H1 (cell line): ENCODE measurements at regions not wholly inside any gene's neighbourhood (a gene's known extent, or its start where the extent isn't known, plus 50 kb on each side); places are given as distances from the start of the nearest gene placed in this dataset.

Experiments
- CTCF ChIA-PET: fragments of 300-600 bp; sonication (Branson Sonifier 250); formaldehyde crosslinking; loops from one replicate; lab custom pipeline; 2021; ENCODE audit not compliant: partially characterized antibody; lab: Charles Lee
- POLR2A ChIA-PET: fragments of 300-600 bp; sonication (Branson Sonifier 250); formaldehyde crosslinking; loops from one replicate; lab custom pipeline; 2021; ENCODE audit warnings: inconsistent platforms; ENCODE audit not compliant: partially characterized antibody; lab: Charles Lee
- DNase-seq, 2 experiments: peaks; one replicate each; pipeline versions ENCODE4 v3.0.0 to v3.0.0-alpha.2; 2010 to 2022; ENCODE audit warnings: low spot score in 2 of 2, low read depth in 1 of 2, mixed read lengths in 1 of 2
- FAIRE-seq: peaks from 2 replicates; lab custom pipeline; 2011; peaks lifted over from hg19 to GRCh38; lab: Jason Lieb, UNC
- H2AFZ ChIP-seq: 2 replicates; pipeline ENCODE4 v1.8.1; 2012; ENCODE audit warnings: low read length, inconsistent platforms
- H2AK5ac ChIP-seq: 2 replicates; pipeline ENCODE4 v1.6.1; 2013; ENCODE audit warnings: low read depth, low read length
- H2BK120ac ChIP-seq: replicated peaks from 2 replicates; pipeline ENCODE3; 2013; ENCODE audit warnings: low read depth, low read length, inconsistent platforms
- H2BK12ac ChIP-seq: 2 replicates; pipeline ENCODE4 v1.6.1; 2013; ENCODE audit warnings: low read depth, low read length
- H2BK15ac ChIP-seq: 2 replicates; pipeline ENCODE4 v1.6.1; 2013; ENCODE audit warnings: low read length
- H2BK20ac ChIP-seq: 2 replicates; pipeline ENCODE4 v1.6.1; 2013; ENCODE audit warnings: low read length
- H2BK5ac ChIP-seq: 2 replicates; pipeline ENCODE4 v1.6.1; 2013; ENCODE audit warnings: low read depth, low read length
- H3K14ac ChIP-seq: 2 replicates; pipeline ENCODE4 v1.6.1; 2013; ENCODE audit warnings: inconsistent platforms; ENCODE audit not compliant: insufficient read length
- H3K18ac ChIP-seq: 2 replicates; pipeline ENCODE4 v1.6.1; 2013; ENCODE audit warnings: low read length; ENCODE audit errors: extremely low read depth
- H3K23ac ChIP-seq: 2 replicates; pipeline ENCODE4 v1.6.1; 2013; ENCODE audit warnings: inconsistent platforms; ENCODE audit not compliant: insufficient read length
- H3K23me2 ChIP-seq: 2 replicates; pipeline ENCODE4 v1.6.1; 2013; ENCODE audit warnings: low read depth, low read length
- H3K27ac ChIP-seq: 2 replicates; pipeline ENCODE4 v1.6.1; 2011; ENCODE audit warnings: low read depth, low read length, inconsistent platforms
- H3K27me3 ChIP-seq, 4 experiments: replicated peaks in 1 of 4; 1 replicate in 1 of 4; 2 replicates in 3 of 4; pipeline versions ENCODE4 v1.6.1 to v1.8.1; 2011 to 2013; ENCODE audit warnings: low read length in 3 of 4, mild to moderate bottlenecking in 3 of 4, inconsistent platforms in 2 of 4, mixed read lengths in 2 of 4, moderate library complexity in 1 of 4; ENCODE audit not compliant: control insufficient read depth in 3 of 4, insufficient read depth in 3 of 4; ENCODE audit errors: extremely low read depth in 1 of 4
- H3K36me3 ChIP-seq, 4 experiments: 2 replicates each; pipeline versions ENCODE4 v1.6.1 to v1.8.1; 2011 to 2013; ENCODE audit warnings: mild to moderate bottlenecking in 4 of 4, low read length in 3 of 4, moderate library complexity in 2 of 4, control low read depth in 1 of 4, inconsistent platforms in 1 of 4; ENCODE audit not compliant: insufficient read depth in 4 of 4, control insufficient read depth in 2 of 4
- H3K4ac ChIP-seq: replicated peaks from 2 replicates; pipeline ENCODE3; 2013; ENCODE audit warnings: low read length, low read depth, mixed read lengths, inconsistent platforms; ENCODE audit not compliant: insufficient read length
- H3K4me1 ChIP-seq, 4 experiments: replicated peaks in 1 of 4; 1 replicate in 1 of 4; 2 replicates in 3 of 4; pipeline versions ENCODE4 v1.6.1 to v1.8.1; 2011 to 2013; ENCODE audit warnings: low read length in 3 of 4, inconsistent platforms in 2 of 4, mixed read lengths in 1 of 4; ENCODE audit not compliant: insufficient read depth in 4 of 4, control insufficient read depth in 3 of 4
- H3K4me2 ChIP-seq, 2 experiments: 2 replicates each; pipeline versions ENCODE4 v1.6.1 to v1.8.1; 2011 to 2013; ENCODE audit warnings: low read depth in 2 of 2, low read length in 2 of 2, control low read depth in 1 of 2, inconsistent platforms in 1 of 2, mild to moderate bottlenecking in 1 of 2; ENCODE audit not compliant: insufficient read depth in 1 of 2
- H3K4me3 ChIP-seq, 4 experiments: fragments of 200-600, 300-600 bp in 1 of 4; sonication (generic), shearing (Covaris generic), sonication (Bioruptor Twin) in 1 of 4; 2 replicates each; pipeline versions ENCODE4 v1.5.1 to v1.8.1; 2011 to 2016; ENCODE audit warnings: low read length in 4 of 4, low read depth in 3 of 4, control low read depth in 2 of 4, inconsistent platforms in 2 of 4, mild to moderate bottlenecking in 2 of 4, mixed read lengths in 1 of 4, moderate library complexity in 1 of 4; ENCODE audit not compliant: insufficient read depth in 2 of 4; ENCODE audit errors: extremely low read depth in 1 of 4
- H3K56ac ChIP-seq: replicated peaks from 2 replicates; pipeline ENCODE3; 2013; ENCODE audit warnings: low read depth, mild to moderate bottlenecking, mixed read lengths, low read length, inconsistent platforms; ENCODE audit not compliant: insufficient read length
- H3K79me1 ChIP-seq: 2 replicates; pipeline ENCODE4 v1.6.1; 2013; ENCODE audit warnings: low read depth, low read length, control low read depth
- H3K79me2 ChIP-seq, 2 experiments: 2 replicates each; pipeline versions ENCODE4 v1.6.1 to v1.8.1; 2012 to 2013; ENCODE audit warnings: low read length in 2 of 2, mild to moderate bottlenecking in 2 of 2, inconsistent platforms in 1 of 2; ENCODE audit not compliant: insufficient read depth in 2 of 2, control insufficient read depth in 1 of 2
- H3K9ac ChIP-seq, 4 experiments: replicated peaks in 1 of 4; 1 replicate in 1 of 4; 2 replicates in 3 of 4; pipeline versions ENCODE4 v1.6.1 to v1.8.1; 2011 to 2013; ENCODE audit warnings: low read depth in 3 of 4, low read length in 3 of 4, control low read depth in 2 of 4, mild to moderate bottlenecking in 2 of 4, moderate library complexity in 2 of 4, inconsistent platforms in 1 of 4; ENCODE audit errors: extremely low read depth in 1 of 4
- H3K9me3 ChIP-seq, 2 experiments: 2 replicates each; pipeline versions ENCODE4 v1.6.1 to v1.8.1; 2012 to 2013; ENCODE audit warnings: mild to moderate bottlenecking in 2 of 2, moderate library complexity in 2 of 2, control low read depth in 1 of 2, inconsistent platforms in 1 of 2, low read depth in 1 of 2, low read length in 1 of 2, mixed read lengths in 1 of 2; ENCODE audit not compliant: insufficient read depth in 2 of 2
- H4K20me1 ChIP-seq, 2 experiments: replicated peaks in 1 of 2; 2 replicates each; pipeline versions ENCODE3 to v1.8.1; 2011 to 2013; ENCODE audit warnings: inconsistent platforms in 2 of 2, low read length in 2 of 2, mild to moderate bottlenecking in 1 of 2; ENCODE audit not compliant: insufficient read depth in 2 of 2, control insufficient read depth in 1 of 2
- H4K5ac ChIP-seq: 2 replicates; pipeline ENCODE4 v1.6.1; 2013; ENCODE audit warnings: low read length, low read depth, mixed read lengths, inconsistent platforms; ENCODE audit not compliant: insufficient read length
- H4K8ac ChIP-seq: 2 replicates; pipeline ENCODE4 v1.8.0; 2013; ENCODE audit warnings: mild to moderate bottlenecking, moderate library complexity, low read length, inconsistent platforms; ENCODE audit not compliant: insufficient read depth; ENCODE audit errors: extremely low read depth
- H4K91ac ChIP-seq: replicated peaks from 2 replicates; pipeline ENCODE3; 2013; ENCODE audit warnings: low read length, mixed read lengths, inconsistent platforms; ENCODE audit not compliant: insufficient read length
- ASH2L ChIP-seq: fragments of 200-600, 300-600 bp; sonication (generic); IDR thresholded peaks from one replicate; pipeline ENCODE4 v1.7.1; 2017; ENCODE audit warnings: low read length
- CBX8 ChIP-seq: fragments of 300-800, 300-1000 bp; sonication (generic); IDR thresholded peaks from 2 replicates; pipeline ENCODE4 v1.7.1; 2016; ENCODE audit warnings: low read depth, low read length, borderline replicate concordance
- CHD2 ChIP-seq: IDR thresholded peaks from 2 replicates; pipeline ENCODE4 v1.6.1; 2012; ENCODE audit warnings: low read length, improper control_type of control experiment
- CREB1 ChIP-seq: IDR thresholded peaks from 2 replicates; pipeline ENCODE4 v1.6.1; 2012; ENCODE audit warnings: inconsistent platforms
- GABPA ChIP-seq: IDR thresholded peaks from 2 replicates; pipeline ENCODE4 v1.6.1; 2011; ENCODE audit warnings: mild to moderate bottlenecking, low read length, moderate library complexity, borderline replicate concordance; ENCODE audit not compliant: insufficient read depth
- HDAC2 ChIP-seq, 2 experiments: fragments of 300-600 bp in 1 of 2; sonication (generic) in 1 of 2; IDR thresholded peaks; 2 replicates each; pipeline ENCODE4 v1.6.1; 2011 to 2012; ENCODE audit warnings: low read depth in 2 of 2, low read length in 2 of 2, mild to moderate bottlenecking in 2 of 2, moderate library complexity in 2 of 2, borderline replicate concordance in 1 of 2, inconsistent platforms in 1 of 2
- KDM5A ChIP-seq: fragments of 200-600 bp; IDR thresholded peaks from 2 replicates; pipeline ENCODE4 v1.7.1; 2012; ENCODE audit warnings: mild to moderate bottlenecking, low read length, inconsistent platforms, mixed read lengths
- MAFK ChIP-seq: IDR thresholded peaks from 2 replicates; pipeline ENCODE4 v1.6.1; 2012; ENCODE audit warnings: low read depth, mild to moderate bottlenecking, improper control_type of control experiment, low read length
- PHF8 ChIP-seq: fragments of 200-600 bp; sonication (generic); conservative IDR thresholded peaks from 2 replicates; pipeline ENCODE4 v1.7.1; 2012; ENCODE audit warnings: low read depth, mild to moderate bottlenecking, inconsistent platforms, low read length, moderate library complexity
- POLR2AphosphoS5 ChIP-seq: IDR thresholded peaks from 2 replicates; pipeline ENCODE4 v1.6.1; 2011; ENCODE audit warnings: low read depth, low read length
- RFX5 ChIP-seq: IDR thresholded peaks from 2 replicates; pipeline ENCODE4 v1.6.1; 2011; ENCODE audit warnings: low read depth, low read length, improper control_type of control experiment, borderline replicate concordance
- SAP30 ChIP-seq: fragments of 300-600 bp; sonication (generic); IDR thresholded peaks from 2 replicates; pipeline ENCODE4 v1.7.1; 2012; ENCODE audit warnings: low read length, moderate library complexity, mild to moderate bottlenecking, inconsistent platforms; ENCODE audit not compliant: insufficient read depth, insufficient replicate concordance
- SIRT6 ChIP-seq: IDR thresholded peaks from one replicate; pipeline ENCODE4 v1.7.1; 2012; ENCODE audit warnings: low read length, inconsistent platforms
- SP1 ChIP-seq: IDR thresholded peaks from 2 replicates; pipeline ENCODE4 v1.6.1; 2011; ENCODE audit warnings: low read depth, low read length
- SRF ChIP-seq: IDR thresholded peaks from 2 replicates; pipeline ENCODE4 v1.6.1; 2011; ENCODE audit warnings: mild to moderate bottlenecking, low read depth, low read length, moderate library complexity
- TEAD4 ChIP-seq: IDR thresholded peaks from 2 replicates; pipeline ENCODE4 v1.6.1; 2012; ENCODE audit warnings: low read depth, low read length, inconsistent platforms, mixed read lengths
- WGBS, 2 experiments: shearing (Covaris generic) in 1 of 2; methylation state at CpG; one replicate each; pipeline versions ENCODE4 v1.1.6 to v1.1.7; 2013 to 2015; ENCODE audit warnings: low lambda C conversion rate in 2 of 2, mixed read lengths in 2 of 2, inconsistent platforms in 1 of 2, low coverage in 1 of 2, missing lambda C conversion rate in 1 of 2; ENCODE audit not compliant: insufficient replicate concordance in 2 of 2, insufficient coverage in 1 of 2, insufficient read length in 1 of 2; ENCODE audit errors: extremely low coverage in 1 of 2, missing lambda C conversion rate in 1 of 2; 5-methylcytosine and 5-hydroxymethylcytosine counted together

GRCh38 chr4:99736846-99737245, 79.2 kb upstream of the C4orf54 start:
- Histone ChIP-seq H3K56ac (no peak overlapping the region), H2AK5ac (no peak overlapping the region), H3K23me2 (no peaks in the 10 kb centered on the region), H3K4me3 (no peak overlapping the region), H4K5ac (no peak overlapping the region), H3K27ac (no peak overlapping the region), H3K4ac (no peak overlapping the region), H3K79me1 (no peaks in the 10 kb centered on the region), H2AFZ (no peak overlapping the region), H3K27me3 (no peaks in the 10 kb centered on the region), H4K91ac (no peak overlapping the region), H3K9ac (no peak overlapping the region), H3K36me3 (no peaks in the 10 kb centered on the region), H2BK12ac (no peak overlapping the region), H4K20me1 (no peaks in the 10 kb centered on the region), H3K14ac (no peak overlapping the region), H3K79me2 (no peaks in the 10 kb centered on the region), H3K23ac (no peak overlapping the region), H2BK20ac (no peak overlapping the region), H3K9me3 (peaks cover 0 to 7% of the 10 kb centered on the region in 2 experiments; a peak in 1 of 4 replicates), H2BK5ac (no peak overlapping the region), H3K4me2 (no peak overlapping the region), H3K18ac (no peak overlapping the region), H2BK15ac (no peak overlapping the region), H3K4me1 (no peaks in the 10 kb centered on the region), H2BK120ac (no peak overlapping the region), H4K8ac (no peak overlapping the region)
- ChIA-PET CTCF (interaction anchor here (3.1 kb wide), 1 partner anchor 14 kb away, joined by 11 read pairs; no protein-coding TSS in a partner anchor), POLR2A (no interaction called here)
- FAIRE-seq (no peak), DNase-seq (no peak)
- TF ChIP-seq TEAD4 (no peak), SAP30 (no peak), CREB1 (no peak), CHD2 (no peak), PHF8 (no peak), POLR2AphosphoS5 (no peak), GABPA (no peak), SRF (no peak), SIRT6 (no peak), CBX8 (no peak), MAFK (no peak), RFX5 (no peak), SP1 (no peak), KDM5A (no peak), HDAC2 (IDR thresholded peaks at IDR 0.05; ENCODE audit: borderline replicate concordance in 1 of 2, low read depth in 2 of 2, low read length in 2 of 2) (no peak), ASH2L (no peak)
- 76% methylated on average over 1 of the region's 1 CpG; no CpG with 5 or more reads in 1 of the 2 experiments for WGBS, 2 experiments
